HCT116 (cell line): ENCODE measurements at regions not wholly inside any gene's neighbourhood (a gene's known extent, or its start where the extent isn't known, plus 50 kb on each side); places are given as distances from the start of the nearest gene placed in this dataset.

ENCODE experiments used
- ATAC-seq: fragments of 200-7000 bp; cut with Tn5 transposase; 2 replicates; pipeline ENCODE4 v1.9.1; 2020; ENCODE audit warnings: mild to moderate bottlenecking, moderate library complexity
- BruUV-seq: library from RNA; stranded (reverse); fragments of 400-500 nt; replicated peaks from 2 replicates; lab custom pipeline; 2021; lab: Mats Ljungman, UMichigan
- CTCF ChIA-PET: fragments of 300-600 bp; sonication (Branson Sonifier 250); formaldehyde crosslinking; loops from one replicate; lab custom pipeline; 2021; ENCODE audit warnings: antibody characterized with exemption; lab: Charles Lee
- POLR2A ChIA-PET: fragments of 300-600, 350-600 bp; sonication (Branson Sonifier 250); formaldehyde crosslinking; loops from one replicate; lab custom pipeline; 2021; ENCODE audit warnings: antibody characterized with exemption; lab: Charles Lee
- RAD21 ChIA-PET, 2 experiments: fragments of 300-600 bp; sonication (Branson Sonifier 250); formaldehyde crosslinking; loops; one replicate each; lab custom pipeline; 2023; ENCODE audit warnings: low total read pairs in 2 of 2; ENCODE audit not compliant: uncharacterized antibody in 2 of 2, unreplicated experiment in 2 of 2, low non-redundant PET in 1 of 2; lab: Charles Lee
- DNase-seq: peaks from one replicate; pipeline ENCODE4 v3.0.0-alpha.2; 2010; ENCODE audit warnings: low read depth, low spot score
- H2AFZ ChIP-seq: fragments of 200-600 bp; shearing (Covaris generic), sonication (generic); 2 replicates; pipeline ENCODE4 v1.6.1; 2017; ENCODE audit warnings: low read depth, mixed run types, mixed read lengths, antibody characterized with exemption, low read length; ENCODE audit not compliant: poor library complexity, severe bottlenecking
- H3K27ac ChIP-seq: 2 replicates; pipeline ENCODE4 v1.5.1; 2012; ENCODE audit warnings: low read depth, low read length
- H3K27me3 ChIP-seq: fragments of 200-600 bp; sonication (generic); 2 replicates; pipeline ENCODE4 v1.6.1; 2016; ENCODE audit warnings: mixed run types, low read length, mixed read lengths; ENCODE audit not compliant: insufficient read depth
- H3K36me3 ChIP-seq, 2 experiments: fragments of 200-500 bp in 1 of 2; fragments of 200-600 bp in 1 of 2; sonication (Bioruptor generic) in 1 of 2; sonication (generic) in 1 of 2; 2 replicates each; pipeline versions ENCODE4 v1.5.1 to v1.6.1; 2014 to 2016; ENCODE audit warnings: low read length in 2 of 2, inconsistent platforms in 1 of 2, mixed read lengths in 1 of 2, mixed run types in 1 of 2; ENCODE audit not compliant: insufficient read depth in 2 of 2, control insufficient read depth in 1 of 2
- H3K4me1 ChIP-seq, 2 experiments: fragments of 200-600 bp in 1 of 2; sonication (generic) in 1 of 2; 2 replicates each; pipeline versions ENCODE4 v1.5.1 to v1.6.1; 2012 to 2017; ENCODE audit warnings: low read length in 2 of 2, inconsistent platforms in 1 of 2, mild to moderate bottlenecking in 1 of 2, mixed read lengths in 1 of 2, mixed run types in 1 of 2, moderate library complexity in 1 of 2; ENCODE audit not compliant: insufficient read depth in 2 of 2, control insufficient read depth in 1 of 2
- H3K4me2 ChIP-seq: fragments of 200-600 bp; sonication (generic); 2 replicates; pipeline ENCODE4 v1.6.1; 2017; ENCODE audit warnings: mixed run types, low read length, mixed read lengths
- H3K4me3 ChIP-seq, 2 experiments: fragments of 200-600 bp in 1 of 2; sonication (generic) in 1 of 2; replicated peaks in 1 of 2; 2 replicates each; pipeline ENCODE4 v1.5.1; 2011 to 2016; ENCODE audit warnings: low read length in 2 of 2, control low read depth in 1 of 2, low read depth in 1 of 2, mild to moderate bottlenecking in 1 of 2, mixed read lengths in 1 of 2, mixed run types in 1 of 2
- H3K79me2 ChIP-seq: fragments of 200-600 bp; sonication (generic); 2 replicates; pipeline ENCODE4 v1.6.1; 2017; ENCODE audit warnings: mild to moderate bottlenecking, mixed run types, low read length, moderate library complexity, mixed read lengths; ENCODE audit not compliant: insufficient read depth
- H3K9ac ChIP-seq: fragments of 200-600 bp; sonication (generic); 2 replicates; pipeline ENCODE4 v1.6.1; 2016; ENCODE audit warnings: low read length, mixed read lengths
- H3K9me2 ChIP-seq: fragments of 200-600 bp; sonication (generic), shearing (Covaris generic); 2 replicates; pipeline ENCODE4 v1.6.1; 2017; ENCODE audit warnings: mixed run types, mild to moderate bottlenecking, moderate library complexity; ENCODE audit not compliant: insufficient read depth
- H3K9me3 ChIP-seq, 2 experiments: fragments of 200-500 bp in 1 of 2; fragments of 200-600 bp in 1 of 2; sonication (Bioruptor generic) in 1 of 2; sonication (generic) in 1 of 2; 2 replicates each; pipeline ENCODE4 v1.6.1; 2014 to 2017; ENCODE audit warnings: low read length in 2 of 2, mixed read lengths in 2 of 2, inconsistent platforms in 1 of 2, low read depth in 1 of 2, mild to moderate bottlenecking in 1 of 2, mixed run types in 1 of 2, moderate library complexity in 1 of 2; ENCODE audit not compliant: control insufficient read depth in 1 of 2, insufficient read depth in 1 of 2
- H4K20me1 ChIP-seq: fragments of 200-600 bp; sonication (generic), shearing (Covaris generic); 2 replicates; pipeline ENCODE4 v1.6.1; 2017; ENCODE audit warnings: mixed run types, mild to moderate bottlenecking, moderate library complexity; ENCODE audit not compliant: insufficient read depth
- CBX3 ChIP-seq: IDR thresholded peaks from 2 replicates; pipeline ENCODE4 v1.6.1; 2012; ENCODE audit warnings: low read depth
- EGR1 ChIP-seq: IDR thresholded peaks from 2 replicates; pipeline ENCODE4 v1.6.1; 2012; ENCODE audit warnings: low read depth
- ELF1 ChIP-seq: IDR thresholded peaks from 2 replicates; pipeline ENCODE4 v1.6.1; 2012; ENCODE audit warnings: low read depth, borderline replicate concordance
- EZH2 ChIP-seq: fragments of 200-600 bp; sonication (generic); IDR thresholded peaks from 2 replicates; pipeline ENCODE4 v1.6.1; 2017; ENCODE audit warnings: antibody characterized with exemption, mixed run types
- EZH2phosphoT487 ChIP-seq: fragments of 200-600 bp; IDR thresholded peaks from 2 replicates; pipeline ENCODE4 v1.6.1; 2018; ENCODE audit warnings: antibody characterized with exemption, borderline replicate concordance
- MAX ChIP-seq: IDR thresholded peaks from 2 replicates; pipeline ENCODE4 v1.6.1; 2012
- POLR2A ChIP-seq: IDR thresholded peaks from 2 replicates; pipeline ENCODE4 v1.7.0; 2011; ENCODE audit warnings: borderline replicate concordance; ENCODE audit not compliant: insufficient read depth, insufficient read length; ENCODE audit errors: extremely low read depth
- POLR2AphosphoS5 ChIP-seq: IDR thresholded peaks from 2 replicates; pipeline ENCODE4 v1.6.1; 2011; ENCODE audit warnings: mild to moderate bottlenecking, low read depth, low read length, moderate library complexity
- RAD21 ChIP-seq: IDR thresholded peaks from 2 replicates; pipeline ENCODE4 v1.6.1; 2012; ENCODE audit warnings: low read depth, mild to moderate bottlenecking
- SIN3A ChIP-seq: IDR thresholded peaks from 2 replicates; pipeline ENCODE4 v1.6.1; 2012; ENCODE audit warnings: low read depth
- SRF ChIP-seq: IDR thresholded peaks from 2 replicates; pipeline ENCODE4 v1.6.1; 2012; ENCODE audit warnings: low read depth
- TCF7L2 ChIP-seq: IDR thresholded peaks from 2 replicates; pipeline ENCODE4 v1.7.0; 2011; ENCODE audit warnings: borderline replicate concordance, inconsistent platforms; ENCODE audit not compliant: insufficient read depth, insufficient read length; ENCODE audit errors: extremely low read depth
- YY1 ChIP-seq: IDR thresholded peaks from 2 replicates; pipeline ENCODE4 v1.6.1; 2011; ENCODE audit warnings: low read length, low read depth, moderate library complexity, mild to moderate bottlenecking; ENCODE audit not compliant: insufficient replicate concordance; ENCODE audit errors: extremely low read depth
- ZBTB33 ChIP-seq: IDR thresholded peaks from 2 replicates; pipeline ENCODE4 v1.6.1; 2011; ENCODE audit warnings: mild to moderate bottlenecking, low read length, moderate library complexity; ENCODE audit not compliant: insufficient replicate concordance; ENCODE audit errors: extremely low read depth
- ZNF274 ChIP-seq: fragments of 200-500 bp; sonication (Bioruptor generic); IDR thresholded peaks from 2 replicates; pipeline ENCODE4 v1.6.1; 2014; ENCODE audit warnings: mild to moderate bottlenecking, low read depth, low read length, inconsistent platforms
- intact Hi-C: fragments of 100-400 bp; cut with micrococcal nuclease; formaldehyde crosslinking; loops from 2 replicates; pipeline ENCODE4 v1.10.0; 2022

GRCh38 chr2:220280736-220281135 lies 653.3 kb downstream of the SLC4A3 start:
- H3K79me2 ChIP-seq, result no peaks in the 10 kb centered on the region
- H3K9me3 ChIP-seq, result no peaks in the 10 kb centered on the region
- H4K20me1 ChIP-seq, result no peaks in the 10 kb centered on the region
- no peaks in the 10 kb centered on the region for H3K36me3 ChIP-seq
- POLR2A ChIA-PET, result no interaction called here
- no peaks in the 10 kb centered on the region for H3K9me2 ChIP-seq
- intact Hi-C loops, result no loop called here
- DNase-seq (no peak), ATAC-seq (no peak)
- peaks cover 0 to 40% of the 10 kb centered on the region in 2 experiments; a peak in 3 of 4 replicates for H3K4me1 ChIP-seq
- H3K27ac ChIP-seq, result no peak overlapping the region
- no TSS peak for BruUV-seq
- no peak for TF ChIP-seq CBX3
- TF ChIP-seq ZBTB33, result no peak
- TF ChIP-seq POLR2A, result no peak
- TF ChIP-seq MAX, result no peak
- no peak for TF ChIP-seq SIN3A
- no peak for TF ChIP-seq EGR1
- no peak for TF ChIP-seq EZH2
- no peak for TF ChIP-seq POLR2AphosphoS5
- no peak for TF ChIP-seq ELF1
- TF ChIP-seq TCF7L2, result no peak
- no peak for TF ChIP-seq ZNF274
- no peak for TF ChIP-seq RAD21
- TF ChIP-seq YY1, result no peak
- TF ChIP-seq SRF, result no peak
- TF ChIP-seq EZH2phosphoT487, result no peak
- no peak overlapping the region for H3K4me3 ChIP-seq
- H2AFZ ChIP-seq, result no peak overlapping the region
- no peak overlapping the region for H3K9ac ChIP-seq
- H3K4me2 ChIP-seq, result no peak overlapping the region
- RAD21 ChIA-PET, result no interaction called here
- no peaks in the 10 kb centered on the region for H3K27me3 ChIP-seq
- CTCF ChIA-PET, result no interaction called here
